ENCODE measurements at regions not wholly inside any gene's neighbourhood (a gene's known extent, or its start where the extent isn't known, plus 50 kb on each side); places are given as distances from the start of the nearest gene placed in this dataset.

DNA sequence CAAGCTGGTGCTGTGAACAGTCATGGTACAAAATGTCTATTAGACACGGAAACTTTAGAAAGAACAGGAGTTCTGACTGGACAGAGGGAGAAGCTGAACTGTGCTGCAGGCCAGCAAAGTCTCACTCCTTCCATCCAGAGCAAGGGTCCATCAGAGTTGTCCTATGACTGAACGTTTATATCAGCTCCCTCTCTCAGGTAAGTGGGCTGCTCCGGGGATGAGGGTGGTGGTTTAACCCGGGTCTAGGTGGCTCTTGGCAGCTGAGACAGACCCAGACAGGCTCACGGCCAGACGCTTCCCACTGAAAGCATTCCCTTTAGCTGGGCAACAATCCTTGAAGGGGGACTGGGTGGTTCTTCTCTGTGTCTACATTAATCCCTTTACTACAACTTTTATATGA lies 385.0 kb upstream of the SMIM31 start:
- TF ChIP-seq, protein P1, sequence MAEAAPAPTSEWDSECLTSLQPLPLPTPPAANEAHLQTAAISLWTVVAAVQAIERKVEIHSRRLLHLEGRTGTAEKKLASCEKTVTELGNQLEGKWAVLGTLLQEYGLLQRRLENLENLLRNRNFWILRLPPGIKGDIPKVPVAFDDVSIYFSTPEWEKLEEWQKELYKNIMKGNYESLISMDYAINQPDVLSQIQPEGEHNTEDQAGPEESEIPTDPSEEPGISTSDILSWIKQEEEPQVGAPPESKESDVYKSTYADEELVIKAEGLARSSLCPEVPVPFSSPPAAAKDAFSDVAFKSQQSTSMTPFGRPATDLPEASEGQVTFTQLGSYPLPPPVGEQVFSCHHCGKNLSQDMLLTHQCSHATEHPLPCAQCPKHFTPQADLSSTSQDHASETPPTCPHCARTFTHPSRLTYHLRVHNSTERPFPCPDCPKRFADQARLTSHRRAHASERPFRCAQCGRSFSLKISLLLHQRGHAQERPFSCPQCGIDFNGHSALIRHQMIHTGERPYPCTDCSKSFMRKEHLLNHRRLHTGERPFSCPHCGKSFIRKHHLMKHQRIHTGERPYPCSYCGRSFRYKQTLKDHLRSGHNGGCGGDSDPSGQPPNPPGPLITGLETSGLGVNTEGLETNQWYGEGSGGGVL (tag by site-specific recombination; IDR thresholded peaks at IDR 0.05): no peak
- TF ChIP-seq, protein P2, sequence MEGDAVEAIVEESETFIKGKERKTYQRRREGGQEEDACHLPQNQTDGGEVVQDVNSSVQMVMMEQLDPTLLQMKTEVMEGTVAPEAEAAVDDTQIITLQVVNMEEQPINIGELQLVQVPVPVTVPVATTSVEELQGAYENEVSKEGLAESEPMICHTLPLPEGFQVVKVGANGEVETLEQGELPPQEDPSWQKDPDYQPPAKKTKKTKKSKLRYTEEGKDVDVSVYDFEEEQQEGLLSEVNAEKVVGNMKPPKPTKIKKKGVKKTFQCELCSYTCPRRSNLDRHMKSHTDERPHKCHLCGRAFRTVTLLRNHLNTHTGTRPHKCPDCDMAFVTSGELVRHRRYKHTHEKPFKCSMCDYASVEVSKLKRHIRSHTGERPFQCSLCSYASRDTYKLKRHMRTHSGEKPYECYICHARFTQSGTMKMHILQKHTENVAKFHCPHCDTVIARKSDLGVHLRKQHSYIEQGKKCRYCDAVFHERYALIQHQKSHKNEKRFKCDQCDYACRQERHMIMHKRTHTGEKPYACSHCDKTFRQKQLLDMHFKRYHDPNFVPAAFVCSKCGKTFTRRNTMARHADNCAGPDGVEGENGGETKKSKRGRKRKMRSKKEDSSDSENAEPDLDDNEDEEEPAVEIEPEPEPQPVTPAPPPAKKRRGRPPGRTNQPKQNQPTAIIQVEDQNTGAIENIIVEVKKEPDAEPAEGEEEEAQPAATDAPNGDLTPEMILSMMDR (tag by site-specific recombination; IDR thresholded peaks at IDR 0.05): no peak
- TF ChIP-seq, protein P3, sequence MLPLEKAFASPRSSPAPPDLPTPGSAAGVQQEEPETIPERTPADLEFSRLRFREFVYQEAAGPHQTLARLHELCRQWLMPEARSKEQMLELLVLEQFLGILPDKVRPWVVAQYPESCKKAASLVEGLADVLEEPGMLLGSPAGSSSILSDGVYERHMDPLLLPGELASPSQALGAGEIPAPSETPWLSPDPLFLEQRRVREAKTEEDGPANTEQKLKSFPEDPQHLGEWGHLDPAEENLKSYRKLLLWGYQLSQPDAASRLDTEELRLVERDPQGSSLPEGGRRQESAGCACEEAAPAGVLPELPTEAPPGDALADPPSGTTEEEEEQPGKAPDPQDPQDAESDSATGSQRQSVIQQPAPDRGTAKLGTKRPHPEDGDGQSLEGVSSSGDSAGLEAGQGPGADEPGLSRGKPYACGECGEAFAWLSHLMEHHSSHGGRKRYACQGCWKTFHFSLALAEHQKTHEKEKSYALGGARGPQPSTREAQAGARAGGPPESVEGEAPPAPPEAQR (tag by site-specific recombination; IDR thresholded peaks at IDR 0.05): no peak
- TF ChIP-seq ZNF561 (tag by site-specific recombination; IDR thresholded peaks at IDR 0.05; ENCODE audit: borderline replicate concordance) (no peak), GLIS2 (tag by site-specific recombination; IDR thresholded peaks at IDR 0.05) (no peak), ZBTB8A (tag by site-specific recombination; IDR thresholded peaks at IDR 0.05) (no peak)
- TF ChIP-seq, protein P4, sequence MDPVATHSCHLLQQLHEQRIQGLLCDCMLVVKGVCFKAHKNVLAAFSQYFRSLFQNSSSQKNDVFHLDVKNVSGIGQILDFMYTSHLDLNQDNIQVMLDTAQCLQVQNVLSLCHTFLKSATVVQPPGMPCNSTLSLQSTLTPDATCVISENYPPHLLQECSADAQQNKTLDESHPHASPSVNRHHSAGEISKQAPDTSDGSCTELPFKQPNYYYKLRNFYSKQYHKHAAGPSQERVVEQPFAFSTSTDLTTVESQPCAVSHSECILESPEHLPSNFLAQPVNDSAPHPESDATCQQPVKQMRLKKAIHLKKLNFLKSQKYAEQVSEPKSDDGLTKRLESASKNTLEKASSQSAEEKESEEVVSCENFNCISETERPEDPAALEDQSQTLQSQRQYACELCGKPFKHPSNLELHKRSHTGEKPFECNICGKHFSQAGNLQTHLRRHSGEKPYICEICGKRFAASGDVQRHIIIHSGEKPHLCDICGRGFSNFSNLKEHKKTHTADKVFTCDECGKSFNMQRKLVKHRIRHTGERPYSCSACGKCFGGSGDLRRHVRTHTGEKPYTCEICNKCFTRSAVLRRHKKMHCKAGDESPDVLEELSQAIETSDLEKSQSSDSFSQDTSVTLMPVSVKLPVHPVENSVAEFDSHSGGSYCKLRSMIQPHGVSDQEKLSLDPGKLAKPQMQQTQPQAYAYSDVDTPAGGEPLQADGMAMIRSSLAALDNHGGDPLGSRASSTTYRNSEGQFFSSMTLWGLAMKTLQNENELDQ (tag by site-specific recombination; IDR thresholded peaks at IDR 0.05; ENCODE audit: low read depth): no peak
